SU-DHL-6 (cell line): ENCODE measurements at regions not wholly inside any gene's neighbourhood (a gene's known extent, or its start where the extent isn't known, plus 50 kb on each side); places are given as distances from the start of the nearest gene placed in this dataset.

Source experiments
- H2AFZ ChIP-seq: fragments of 200-600 bp; sonication (generic); 2 replicates; pipeline ENCODE4 v1.6.1; 2014; ENCODE audit warnings: low read depth, mild to moderate bottlenecking, moderate library complexity, mixed read lengths, antibody characterized with exemption, low read length; ENCODE audit not compliant: severe bottlenecking
- H3F3A ChIP-seq: fragments of 200-600 bp; shearing (Covaris generic); 2 replicates; pipeline ENCODE4 v1.6.0; 2016; ENCODE audit warnings: antibody characterized with exemption, mild to moderate bottlenecking; ENCODE audit not compliant: insufficient read depth
- H3K27ac ChIP-seq: fragments of 200-600 bp; sonication (generic); 2 replicates; pipeline ENCODE4 v1.5.1; 2016; ENCODE audit warnings: low read depth, mild to moderate bottlenecking, low read length, moderate library complexity, mixed read lengths
- H3K27me3 ChIP-seq: fragments of 200-600 bp; sonication (generic), shearing (Covaris generic); 2 replicates; pipeline ENCODE4 v1.6.0; 2014; ENCODE audit warnings: mild to moderate bottlenecking, low read length
- H3K36me3 ChIP-seq: fragments of 200-600 bp; sonication (generic); 2 replicates; pipeline ENCODE4 v1.6.1; 2014; ENCODE audit warnings: mild to moderate bottlenecking, low read length, mixed read lengths
- H3K4me2 ChIP-seq: fragments of 300-600, 200-600 bp; shearing (Covaris generic), sonication (generic); 2 replicates; pipeline ENCODE4 v1.6.0; 2014; ENCODE audit warnings: low read length, low read depth, mild to moderate bottlenecking; ENCODE audit not compliant: poor library complexity, severe bottlenecking
- H3K4me3 ChIP-seq: fragments of 200-600 bp; sonication (generic); 2 replicates; pipeline ENCODE4 v1.5.1; 2014; ENCODE audit warnings: antibody characterized with exemption, low read length, mild to moderate bottlenecking, mixed read lengths; ENCODE audit not compliant: insufficient read depth, poor library complexity, severe bottlenecking
- H3K79me2 ChIP-seq: fragments of 200-600 bp; sonication (generic); 2 replicates; pipeline ENCODE4 v1.6.1; 2014; ENCODE audit warnings: mild to moderate bottlenecking, low read length, moderate library complexity; ENCODE audit not compliant: insufficient read depth
- H3K9ac ChIP-seq: fragments of 200-600 bp; sonication (generic); 2 replicates; pipeline ENCODE4 v1.7.0; 2014; ENCODE audit warnings: mild to moderate bottlenecking, low read length
- H3K9me2 ChIP-seq: fragments of 200-600 bp; sonication (generic); replicated peaks from 2 replicates; pipeline ENCODE4 v1.6.1; 2014; ENCODE audit warnings: low read length; ENCODE audit not compliant: insufficient read depth
- H3K9me3 ChIP-seq: fragments of 200-600 bp; sonication (generic); 2 replicates; pipeline ENCODE4 v1.6.1; 2014; ENCODE audit warnings: low read length, mixed read lengths; ENCODE audit not compliant: insufficient read depth
- H4K20me1 ChIP-seq: fragments of 200-600 bp; sonication (generic); 2 replicates; pipeline ENCODE4 v1.6.1; 2014; ENCODE audit warnings: low read depth, mild to moderate bottlenecking, antibody characterized with exemption, low read length, moderate library complexity, mixed read lengths
- EZH2phosphoT487 ChIP-seq: fragments of 200-600 bp; sonication (generic), shearing (Covaris generic); conservative IDR thresholded peaks from 2 replicates; pipeline ENCODE4 v1.6.1; 2018; ENCODE audit warnings: mild to moderate bottlenecking, antibody characterized with exemption, low read length, moderate library complexity, mixed read lengths
- TF ChIP-seq, protein P1 (sequence below): fragments of 200-600 bp; sonication (generic); IDR thresholded peaks from one replicate; pipeline ENCODE4 v1.5.1; 2017; ENCODE audit warnings: antibody characterized with exemption, mild to moderate bottlenecking, low read length, moderate library complexity; ENCODE audit not compliant: insufficient read depth, poor library complexity, severe bottlenecking

DNA sequence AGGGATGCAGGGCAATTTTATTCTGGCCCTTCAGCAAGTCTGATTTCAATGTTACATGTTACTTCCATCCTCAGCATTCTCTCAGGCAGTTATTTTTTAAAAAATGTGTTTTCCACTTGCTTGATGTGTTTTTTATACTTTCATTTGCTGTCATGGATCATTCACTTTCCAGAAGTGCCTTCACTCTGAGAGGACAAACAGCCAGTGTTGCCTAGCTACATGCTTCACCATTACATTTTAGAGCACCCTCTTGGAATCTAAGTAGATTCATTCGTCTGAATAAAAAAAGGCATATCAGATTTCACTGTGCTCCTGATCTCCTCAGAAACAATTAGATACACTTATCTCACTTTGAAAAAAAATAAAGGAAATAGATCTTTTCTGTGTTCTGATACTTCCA is 93.6 kb upstream of the POU1F1 start:
- H3K27me3 ChIP-seq: no peaks in the 10 kb centered on the region
- H3K4me3 ChIP-seq: no peak overlapping the region
- H3K9me3 ChIP-seq: no peaks in the 10 kb centered on the region; the same call in 1 of the 2 replicates
- H3K27ac ChIP-seq: no peak overlapping the region
- H2AFZ ChIP-seq: no peak overlapping the region
- H3K9me2 ChIP-seq: no peaks in the 10 kb centered on the region
- no peaks in the 10 kb centered on the region for H3F3A ChIP-seq
- no peaks in the 10 kb centered on the region for H4K20me1 ChIP-seq
- TF ChIP-seq, protein P1, sequence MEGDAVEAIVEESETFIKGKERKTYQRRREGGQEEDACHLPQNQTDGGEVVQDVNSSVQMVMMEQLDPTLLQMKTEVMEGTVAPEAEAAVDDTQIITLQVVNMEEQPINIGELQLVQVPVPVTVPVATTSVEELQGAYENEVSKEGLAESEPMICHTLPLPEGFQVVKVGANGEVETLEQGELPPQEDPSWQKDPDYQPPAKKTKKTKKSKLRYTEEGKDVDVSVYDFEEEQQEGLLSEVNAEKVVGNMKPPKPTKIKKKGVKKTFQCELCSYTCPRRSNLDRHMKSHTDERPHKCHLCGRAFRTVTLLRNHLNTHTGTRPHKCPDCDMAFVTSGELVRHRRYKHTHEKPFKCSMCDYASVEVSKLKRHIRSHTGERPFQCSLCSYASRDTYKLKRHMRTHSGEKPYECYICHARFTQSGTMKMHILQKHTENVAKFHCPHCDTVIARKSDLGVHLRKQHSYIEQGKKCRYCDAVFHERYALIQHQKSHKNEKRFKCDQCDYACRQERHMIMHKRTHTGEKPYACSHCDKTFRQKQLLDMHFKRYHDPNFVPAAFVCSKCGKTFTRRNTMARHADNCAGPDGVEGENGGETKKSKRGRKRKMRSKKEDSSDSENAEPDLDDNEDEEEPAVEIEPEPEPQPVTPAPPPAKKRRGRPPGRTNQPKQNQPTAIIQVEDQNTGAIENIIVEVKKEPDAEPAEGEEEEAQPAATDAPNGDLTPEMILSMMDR: no peak
- no peak for TF ChIP-seq EZH2phosphoT487
- no peak overlapping the region for H3K4me2 ChIP-seq
- no peaks in the 10 kb centered on the region for H3K79me2 ChIP-seq
- no peaks in the 10 kb centered on the region for H3K36me3 ChIP-seq
- no peak overlapping the region for H3K9ac ChIP-seq

DNA sequence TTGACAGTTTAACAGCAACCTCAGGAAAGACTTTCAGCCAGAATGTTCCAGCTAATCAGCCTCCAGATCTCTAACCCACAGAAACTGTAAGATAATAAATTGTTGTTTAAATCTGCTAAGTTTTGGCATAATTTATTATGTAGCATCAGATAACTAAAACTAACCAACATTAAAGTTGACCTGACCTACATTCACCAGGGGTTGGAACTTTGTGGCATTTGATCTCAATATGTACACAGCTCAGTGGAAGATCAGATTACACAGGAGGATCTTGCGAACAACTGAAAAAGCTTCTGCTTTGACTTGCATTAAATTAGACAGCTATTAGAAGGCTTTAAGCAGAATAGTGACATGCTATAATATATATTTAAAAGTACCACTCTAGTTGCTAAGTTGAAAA is 91.4 kb upstream of the POU1F1 start:
- no peaks in the 10 kb centered on the region for H3K79me2 ChIP-seq
- no peaks in the 10 kb centered on the region for H3K27me3 ChIP-seq
- no peak overlapping the region for H3K27ac ChIP-seq
- no peak overlapping the region for H2AFZ ChIP-seq
- TF ChIP-seq, protein P1: no peak
- no peak for TF ChIP-seq EZH2phosphoT487
- no peaks in the 10 kb centered on the region for H3F3A ChIP-seq
- no peaks in the 10 kb centered on the region for H3K36me3 ChIP-seq
- H3K9ac ChIP-seq: no peak overlapping the region
- H3K4me2 ChIP-seq: no peak overlapping the region
- no peaks in the 10 kb centered on the region for H4K20me1 ChIP-seq
- H3K9me2 ChIP-seq: no peaks in the 10 kb centered on the region
- H3K9me3 ChIP-seq: no peaks in the 10 kb centered on the region; the same call in 1 of the 2 replicates
- no peak overlapping the region for H3K4me3 ChIP-seq

DNA sequence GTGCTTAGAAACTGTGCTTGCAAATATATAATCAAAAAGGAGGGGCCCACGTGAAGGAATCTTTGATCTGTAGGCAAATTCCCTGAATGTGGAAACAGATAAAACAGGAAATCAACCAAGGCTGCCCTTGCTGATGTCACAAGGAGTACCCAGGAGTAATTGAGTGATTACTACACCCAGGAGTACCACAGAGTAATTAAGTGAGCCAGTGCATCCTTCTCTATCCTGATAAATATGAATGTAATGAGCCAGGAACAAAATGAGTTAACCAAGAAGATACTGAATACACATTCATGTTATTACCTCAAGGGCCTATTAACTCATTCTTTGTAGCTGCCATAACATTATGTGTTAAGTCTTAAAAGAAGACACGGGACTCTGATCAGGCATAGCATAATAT is 87.3 kb upstream of the POU1F1 start:
- TF ChIP-seq, protein P1: no peak
- no peak for TF ChIP-seq EZH2phosphoT487
- Histone ChIP-seq H3K9me3 (no peaks in the 10 kb centered on the region; the same call in 1 of the 2 replicates), H3K9me2 (no peaks in the 10 kb centered on the region), H2AFZ (no peak overlapping the region), H3K9ac (no peak overlapping the region), H3K36me3 (no peaks in the 10 kb centered on the region), H4K20me1 (no peaks in the 10 kb centered on the region), H3K4me2 (no peak overlapping the region), H3K27me3 (no peaks in the 10 kb centered on the region), H3K27ac (no peak overlapping the region), H3K79me2 (no peaks in the 10 kb centered on the region), H3K4me3 (no peak overlapping the region), H3F3A (no peaks in the 10 kb centered on the region)

DNA sequence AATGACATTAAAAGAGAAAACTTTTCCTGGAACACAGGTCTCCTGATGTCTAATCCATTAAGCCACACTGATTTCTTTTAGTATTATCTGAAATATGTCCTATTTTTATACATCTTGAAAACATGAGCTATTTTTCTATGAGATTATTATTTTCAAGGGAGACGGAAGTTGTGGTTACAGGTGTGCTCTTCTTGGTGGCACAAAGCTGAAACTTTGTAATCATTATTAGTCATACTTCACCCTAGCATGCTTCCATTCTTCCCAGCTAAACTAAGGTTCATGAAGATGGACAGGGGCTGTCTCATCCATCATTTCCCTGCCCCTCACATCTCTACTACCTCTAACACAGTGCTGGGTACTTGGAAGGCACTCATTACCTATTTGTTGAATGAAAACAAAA is 85.6 kb upstream of the POU1F1 start:
- no peak for TF ChIP-seq EZH2phosphoT487
- TF ChIP-seq, protein P1: no peak
- Histone ChIP-seq H3K27me3 (no peaks in the 10 kb centered on the region), H3K9ac (no peak overlapping the region), H3K9me2 (no peaks in the 10 kb centered on the region), H2AFZ (no peak overlapping the region), H3K27ac (no peak overlapping the region), H3K4me3 (no peak overlapping the region), H3K4me2 (no peak overlapping the region), H3K9me3 (no peaks in the 10 kb centered on the region; the same call in 1 of the 2 replicates), H4K20me1 (no peaks in the 10 kb centered on the region), H3F3A (no peaks in the 10 kb centered on the region), H3K36me3 (no peaks in the 10 kb centered on the region), H3K79me2 (no peaks in the 10 kb centered on the region)
